Stimulated activated CD8-positive, alpha-beta memory T cell treated with anti-CD3 and anti-CD28 coated beads, Interleukin-12 subunit alpha, Interleukin-12 subunit beta, amount 100 ng/mL, for 24 hours (primary cell): ENCODE measurements at regions not wholly inside any gene's neighbourhood (a gene's known extent, or its start where the extent isn't known, plus 50 kb on each side); places are given as distances from the start of the nearest gene placed in this dataset.

Source experiments
- DNase-seq: peaks from one replicate; pipeline ENCODE4 v3.0.0-alpha.2; 2020; ENCODE audit errors: extremely low read depth

DNA sequence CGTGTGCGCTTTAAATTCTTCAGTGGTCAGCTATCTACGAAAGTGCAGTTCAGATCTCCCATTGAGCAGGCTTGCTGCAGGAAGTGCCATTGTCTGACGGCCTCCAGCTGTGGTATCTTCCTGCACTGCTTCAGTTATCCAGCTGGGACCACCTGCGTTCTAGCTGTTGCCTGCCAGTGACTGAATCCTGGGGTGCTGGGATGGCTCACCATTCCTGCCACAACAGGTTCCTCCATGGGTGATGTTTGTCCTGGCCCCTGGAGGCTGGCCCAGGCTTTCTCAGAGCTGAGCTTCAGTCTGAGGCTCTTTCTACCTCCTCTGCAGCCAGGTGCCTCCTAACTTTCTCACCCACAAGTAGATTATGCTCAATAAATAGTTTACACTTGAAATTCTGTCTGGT lies 498.5 kb upstream of the HS6ST1 start:
- DNase-seq, result no peak

DNA sequence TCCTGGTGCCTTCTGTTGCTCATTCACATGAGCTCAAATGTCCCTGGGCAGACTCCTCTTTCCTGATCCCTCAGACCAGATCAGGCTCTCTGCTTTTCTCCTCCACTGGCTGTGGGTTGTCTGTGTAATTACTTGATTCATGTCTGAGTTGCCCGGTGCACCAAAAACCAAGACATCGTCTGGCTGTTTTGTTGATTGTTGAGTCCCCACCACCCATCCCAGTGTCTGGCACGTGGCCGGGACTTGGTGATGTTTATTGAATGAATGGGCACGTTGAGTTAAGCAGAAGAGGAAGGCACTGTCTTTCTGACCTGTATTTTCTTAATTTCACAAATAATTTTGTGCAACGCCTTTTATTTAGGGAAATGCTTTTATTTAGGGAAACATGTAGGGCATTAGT lies 499.1 kb upstream of the HS6ST1 start:
- DNase-seq, result no peak

DNA sequence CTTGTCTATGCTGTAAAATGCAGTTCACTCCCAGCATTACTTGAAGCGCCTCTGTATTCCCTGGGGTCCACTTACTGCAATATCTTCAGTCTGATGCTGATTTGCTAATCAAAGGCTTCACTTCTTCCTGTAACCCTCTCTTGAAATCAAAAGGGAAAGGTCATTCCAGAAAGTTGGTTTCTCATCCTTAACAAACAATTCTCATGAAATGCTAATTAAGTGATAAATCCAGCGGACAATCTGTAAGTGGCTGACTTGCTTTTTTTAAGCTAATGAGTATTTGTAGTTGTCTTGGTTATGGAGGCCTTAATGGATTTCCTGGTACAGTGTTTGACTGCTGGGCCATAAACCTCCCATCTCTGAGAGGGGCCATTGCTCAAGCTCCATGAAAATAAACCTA lies 499.6 kb upstream of the HS6ST1 start:
- no peak for DNase-seq

DNA sequence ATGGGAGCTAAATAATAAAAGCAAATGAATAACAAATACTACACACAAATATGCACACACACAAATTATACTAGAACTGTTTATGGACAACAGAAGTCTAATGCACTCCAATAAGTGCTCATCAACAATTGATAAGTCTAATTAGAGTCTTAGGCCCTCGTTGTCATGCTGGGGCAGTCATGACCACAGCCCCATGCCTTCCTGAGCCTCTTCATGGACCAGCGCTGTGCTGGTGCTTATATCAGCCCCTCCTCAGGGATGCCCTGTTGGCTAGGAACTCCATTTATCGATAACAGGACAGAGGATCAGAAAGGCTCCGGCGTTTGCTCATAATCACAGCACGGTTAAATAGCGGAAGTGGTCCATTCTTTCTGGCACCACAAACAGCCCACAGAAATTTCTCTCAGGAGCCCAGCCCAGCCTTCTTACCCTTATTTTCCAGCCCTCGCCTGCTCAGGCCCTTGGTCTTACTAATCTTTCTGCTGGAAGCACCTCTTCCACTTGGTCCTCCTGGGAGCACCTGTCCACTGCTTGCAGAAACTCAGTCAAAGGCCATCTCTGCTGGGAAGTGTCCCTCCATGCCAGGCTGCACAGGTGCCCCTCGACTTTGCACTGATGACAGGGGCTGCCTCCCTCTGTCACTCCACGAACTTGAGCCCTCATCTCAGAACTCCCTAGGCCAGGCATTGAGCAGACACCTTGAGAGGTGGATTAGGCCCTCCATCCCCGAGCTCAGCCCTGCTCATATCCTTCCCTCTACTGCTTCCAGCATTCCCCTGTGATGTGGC lies 500.2 kb upstream of the HS6ST1 start:
- DNase-seq, result no peak

DNA sequence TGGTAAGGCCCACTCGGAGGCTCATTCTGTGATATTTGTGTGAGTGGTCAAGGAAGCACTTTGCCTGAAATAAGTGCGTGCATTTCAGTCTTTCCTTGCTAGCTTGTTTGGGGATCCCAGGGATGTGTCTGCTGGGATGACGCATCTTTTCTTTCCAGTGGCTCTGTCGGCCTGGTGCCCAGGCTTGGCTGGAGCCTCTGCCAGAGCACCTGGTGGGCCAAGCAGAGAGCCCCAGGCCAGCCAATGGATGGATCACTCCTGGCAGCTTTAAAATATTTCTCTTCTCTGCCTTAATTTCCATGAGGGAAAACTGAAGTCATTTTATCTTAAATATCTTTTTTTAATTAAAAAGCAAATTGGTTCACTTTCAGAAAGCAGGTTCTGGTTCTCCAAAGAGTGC lies 501.8 kb upstream of the HS6ST1 start:
- no peak for DNase-seq

DNA sequence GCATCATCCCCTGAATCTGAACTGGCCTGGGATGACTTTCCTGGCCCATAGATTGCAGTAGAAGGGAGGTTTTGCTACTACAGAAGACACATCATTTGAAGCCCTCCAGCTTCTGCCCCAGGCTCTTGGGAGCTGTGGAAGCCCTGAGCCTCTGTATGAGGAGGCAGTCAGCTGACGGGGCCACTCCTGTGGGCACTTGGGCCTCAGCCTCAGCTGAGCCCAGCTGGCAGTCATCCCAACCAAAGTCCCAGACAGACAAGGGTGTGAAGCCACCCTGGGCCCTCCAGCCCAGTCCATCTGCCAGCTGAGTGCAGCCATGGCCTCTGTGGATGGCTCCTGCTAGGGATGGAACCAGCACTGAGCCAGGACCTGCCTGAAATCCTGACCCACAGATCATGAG lies 502.3 kb upstream of the HS6ST1 start:
- DNase-seq, result no peak

DNA sequence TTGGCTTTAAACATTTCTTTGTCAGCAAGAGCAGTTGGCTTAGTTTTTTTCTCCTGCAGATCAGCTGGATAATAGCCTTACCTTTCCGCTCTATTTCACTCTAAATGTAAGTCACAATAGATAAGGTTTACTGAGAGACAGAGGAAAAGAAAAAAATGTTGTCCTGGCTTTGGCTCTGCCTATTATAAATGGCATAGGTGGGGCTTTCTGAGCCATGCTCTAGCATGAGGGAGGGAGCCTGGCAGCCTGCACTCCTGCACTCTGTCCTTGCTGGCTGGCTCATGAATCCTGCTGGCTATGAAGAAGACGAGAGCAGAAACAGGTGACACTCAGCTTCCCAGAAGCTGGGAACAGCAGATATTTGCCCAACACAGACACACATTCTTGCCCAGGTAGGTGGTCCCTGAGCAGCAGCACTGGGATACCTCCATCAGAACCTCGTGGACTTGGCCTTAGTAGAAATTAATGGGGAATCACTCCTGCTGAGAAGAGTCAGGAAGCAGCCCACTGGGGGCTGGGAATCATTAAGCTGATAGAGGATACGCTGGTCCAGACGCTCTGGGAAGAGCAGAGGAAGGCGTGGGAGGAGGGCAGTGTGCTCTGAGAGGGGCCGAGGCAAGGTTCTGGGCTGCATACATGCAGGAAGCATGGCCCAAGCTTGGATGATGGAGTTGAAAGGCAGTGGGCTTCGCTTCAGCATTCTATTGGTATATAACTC lies 514.4 kb upstream of the HS6ST1 start:
- no peak for DNase-seq

DNA sequence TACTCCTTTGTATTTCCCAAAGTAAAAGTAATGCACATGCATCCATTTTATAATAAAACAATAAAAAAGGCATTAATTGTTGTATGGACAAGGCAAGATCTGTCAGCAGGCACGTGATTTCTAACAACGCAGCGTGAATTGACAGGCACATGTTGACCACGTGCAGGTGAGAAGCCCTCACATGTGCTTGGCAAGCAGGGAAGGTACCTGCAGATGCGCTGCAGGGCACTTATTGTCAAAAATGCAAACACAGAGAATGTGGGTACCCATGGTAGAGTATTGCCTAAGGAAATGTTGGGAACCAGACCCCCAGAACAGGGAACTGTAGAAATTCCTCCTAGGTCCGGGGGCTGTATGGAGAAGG lies 515.0 kb upstream of the HS6ST1 start:
- no peak for DNase-seq

DNA sequence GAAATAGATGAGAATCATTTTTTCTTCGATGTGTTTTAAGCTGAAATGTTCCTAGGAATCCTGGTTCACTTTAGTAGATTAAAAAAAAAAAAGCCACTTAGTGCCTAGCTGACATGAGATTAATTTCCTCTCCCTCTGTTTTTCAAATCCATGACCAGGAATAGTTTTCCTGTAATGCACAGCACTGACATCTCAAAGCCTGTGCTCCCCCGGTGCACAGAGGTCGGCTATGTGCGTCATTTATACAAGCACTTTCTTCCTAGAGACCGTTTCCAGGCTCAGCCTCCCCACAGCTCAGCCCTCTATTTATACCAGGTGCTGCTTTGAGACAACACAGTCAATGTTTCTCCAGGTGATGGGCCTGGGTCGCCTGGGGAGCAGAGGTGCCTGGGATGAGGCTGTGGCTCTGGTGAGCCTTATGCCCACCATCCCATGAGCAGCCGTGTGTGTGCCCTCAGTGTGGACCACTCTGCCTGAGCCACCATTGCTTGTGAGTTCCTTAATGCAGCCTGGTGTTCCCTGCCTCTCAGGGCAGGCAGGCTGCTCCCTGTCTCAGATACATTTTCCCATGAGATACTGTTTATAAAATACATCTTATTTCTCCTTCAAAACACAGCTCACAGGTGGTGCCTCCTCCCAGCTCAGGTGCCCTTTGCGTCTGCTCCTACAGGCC lies 515.7 kb upstream of the HS6ST1 start:
- no peak for DNase-seq

DNA sequence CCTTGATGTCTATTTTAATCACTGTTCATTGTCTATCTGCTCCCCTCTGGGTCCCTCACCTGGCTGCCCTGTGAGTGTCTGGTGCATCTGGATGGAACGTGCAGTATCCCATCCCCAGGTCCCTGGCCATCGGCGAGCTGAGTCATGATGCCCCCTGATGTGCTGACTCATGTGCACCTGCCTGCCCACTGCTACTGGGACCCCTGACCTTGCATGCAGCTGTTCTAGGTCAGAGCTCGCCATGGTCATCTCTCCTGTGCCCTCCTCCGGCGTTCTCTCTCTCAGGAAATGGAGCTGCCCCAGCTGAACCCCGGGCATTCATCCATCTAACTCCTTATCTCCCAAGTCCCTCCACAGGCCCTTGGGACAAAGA lies 516.2 kb upstream of the HS6ST1 start:
- no peak for DNase-seq

DNA sequence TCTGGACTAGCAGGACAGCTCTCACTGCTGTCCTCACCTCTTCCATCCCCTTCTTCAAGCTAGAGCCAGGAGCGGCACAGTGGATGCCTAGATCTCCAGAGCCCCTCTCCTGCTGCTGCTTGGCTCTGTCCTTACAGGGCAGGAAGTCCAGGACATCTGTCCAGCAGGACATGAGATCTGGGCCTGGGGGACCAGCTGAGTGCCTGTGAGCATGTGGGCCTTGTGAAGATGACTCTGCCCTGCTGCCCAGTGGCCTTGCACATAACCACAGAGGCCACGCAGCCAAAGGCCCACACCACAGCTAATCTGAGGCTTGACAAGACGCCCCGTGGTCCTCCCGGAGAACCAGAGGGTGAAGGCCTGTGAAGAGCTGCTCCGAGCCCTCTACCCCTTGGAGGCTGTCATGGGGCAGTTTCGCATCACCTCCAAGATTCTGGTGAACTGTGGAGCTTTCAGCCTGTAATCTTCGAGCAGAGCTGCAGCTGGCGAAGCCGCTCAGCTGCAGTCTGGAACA lies 516.7 kb upstream of the HS6ST1 start:
- DNase-seq, result no peak

DNA sequence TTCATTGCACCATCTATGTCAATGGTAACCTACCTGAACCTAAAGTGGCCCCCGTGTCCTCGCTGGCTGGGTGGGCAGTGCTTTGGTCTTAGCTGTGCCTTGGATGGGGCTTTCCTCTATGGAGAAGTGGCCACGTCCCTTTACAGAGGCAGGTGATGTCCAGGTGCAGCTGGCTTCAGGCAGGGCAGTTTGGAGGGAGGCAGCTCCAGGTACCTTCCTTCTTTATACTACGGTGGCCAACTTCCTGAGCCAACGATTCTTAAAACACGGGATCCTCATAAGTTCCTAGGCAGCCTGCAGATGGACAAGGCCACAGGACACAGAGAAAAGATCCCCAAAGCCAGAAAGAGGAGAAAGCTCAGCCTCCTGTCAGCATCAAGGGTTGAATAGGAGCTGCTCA lies 517.3 kb upstream of the HS6ST1 start:
- no peak for DNase-seq

DNA sequence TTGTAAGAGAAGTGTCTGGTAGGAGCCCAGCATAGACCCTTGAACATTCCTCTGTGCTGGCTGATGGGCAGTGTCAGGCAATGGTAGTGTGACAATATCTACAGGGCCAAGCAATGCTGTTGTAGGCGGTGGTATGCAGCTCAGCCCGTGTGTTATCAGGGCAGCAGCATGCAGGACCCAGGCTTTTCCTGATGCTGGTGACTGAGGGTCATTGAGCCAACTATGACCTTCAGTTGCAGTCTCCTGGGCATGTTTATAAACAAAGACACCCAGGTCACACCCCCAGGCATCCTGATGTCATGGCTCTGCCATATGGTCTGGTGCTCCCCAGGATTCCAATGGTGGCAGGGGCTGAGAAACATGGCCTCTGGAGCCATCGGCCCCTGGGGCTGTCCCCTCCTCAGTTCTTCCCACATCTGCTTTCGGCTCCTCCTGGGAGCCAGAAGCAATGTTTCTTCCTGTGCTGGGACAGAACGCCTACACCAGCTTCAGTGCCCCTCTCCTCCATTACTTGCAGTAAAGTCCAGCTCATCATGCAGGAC lies 518.0 kb upstream of the HS6ST1 start:
- DNase-seq, result no peak

DNA sequence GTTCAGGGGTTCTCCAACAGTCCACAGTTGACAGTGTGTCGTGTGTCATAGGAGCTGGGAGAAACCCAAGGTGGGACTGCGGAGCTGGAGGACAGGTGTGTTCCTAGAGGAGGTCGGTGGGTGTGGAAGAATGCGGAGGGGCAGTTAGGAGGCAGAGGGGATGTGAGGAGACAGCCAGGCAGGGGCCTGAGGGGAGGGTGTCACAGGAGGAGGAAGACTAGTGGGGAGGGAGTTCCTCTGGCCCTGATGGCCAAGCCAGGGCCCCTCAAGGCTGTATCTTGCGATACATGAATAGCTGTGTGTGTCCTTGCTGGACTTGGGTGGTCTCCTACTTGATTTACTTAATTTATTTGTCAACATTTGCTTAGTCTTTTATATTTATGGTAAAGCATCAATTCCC lies 519.6 kb upstream of the HS6ST1 start:
- DNase-seq, result no peak

DNA sequence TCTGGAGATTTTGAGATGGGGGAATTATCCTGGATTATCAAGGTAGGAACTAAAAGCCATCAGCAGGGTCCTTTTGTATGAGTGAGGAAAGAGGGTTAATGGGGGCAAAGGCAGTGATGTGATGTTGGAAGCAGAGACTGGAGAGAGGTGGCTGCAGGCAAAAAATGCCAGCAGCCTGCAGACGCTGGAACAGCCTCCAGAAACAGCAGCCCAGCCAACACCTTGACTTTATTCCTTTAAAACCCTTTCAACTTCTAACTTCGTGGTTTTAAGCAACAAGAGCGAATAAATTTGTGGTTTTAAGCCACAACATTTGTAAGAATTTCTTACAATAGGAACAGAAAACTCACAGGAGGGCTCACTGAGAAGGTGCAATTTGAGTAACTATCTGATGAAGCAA lies 523.1 kb upstream of the HS6ST1 start:
- DNase-seq, result no peak

DNA sequence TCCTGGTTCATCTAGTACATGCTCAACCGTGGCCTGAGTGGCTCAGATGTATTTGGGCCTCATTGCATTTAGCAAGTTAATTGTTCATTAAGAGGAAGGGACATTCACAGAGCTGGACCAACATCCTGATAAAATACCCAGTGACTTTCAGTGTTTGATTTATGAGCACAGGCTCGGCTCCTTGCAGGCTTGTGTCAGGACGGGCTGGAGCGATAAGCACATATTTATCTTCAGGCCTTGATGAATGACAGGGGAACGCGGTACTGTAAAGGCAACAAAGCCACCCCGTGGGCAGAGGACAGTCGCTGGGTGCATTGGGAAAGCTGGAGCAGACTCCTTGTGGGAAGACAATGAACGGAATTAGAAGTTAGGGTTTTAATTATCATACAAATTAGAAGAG lies 548.6 kb upstream of the HS6ST1 start:
- DNase-seq, result no peak

DNA sequence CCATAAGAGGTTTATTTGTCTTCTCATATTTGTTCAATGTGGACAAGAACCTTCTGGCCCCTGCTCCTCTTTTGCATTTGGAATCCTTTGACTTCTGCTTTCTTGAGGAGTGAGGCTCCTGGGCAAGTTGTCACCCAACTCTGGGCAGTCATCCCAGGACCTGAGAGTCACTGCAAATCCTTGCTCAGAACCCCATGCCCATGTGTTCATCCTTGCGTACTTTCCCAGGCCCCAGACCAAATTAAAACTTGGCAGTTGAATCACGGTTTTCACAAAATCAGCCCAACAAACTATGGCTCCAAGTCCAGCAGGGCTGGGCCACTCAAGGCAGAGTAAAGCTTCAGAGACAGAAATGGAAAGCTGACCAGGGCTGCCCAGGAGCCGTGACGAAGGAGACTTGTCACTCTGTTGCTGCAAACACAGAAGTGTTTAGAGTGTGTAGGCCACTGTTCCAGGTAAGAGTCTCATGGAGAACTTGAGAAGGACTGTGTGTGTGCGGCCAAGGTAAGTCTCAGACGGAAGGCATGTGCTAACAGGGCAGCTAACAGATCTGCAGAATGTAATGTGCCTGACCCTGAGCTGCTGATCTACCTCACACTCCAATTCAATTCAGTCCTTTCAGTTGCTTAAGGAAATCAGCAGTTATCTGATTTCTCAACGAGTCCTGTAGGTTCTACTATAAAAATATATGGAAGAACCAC lies 549.4 kb upstream of the HS6ST1 start:
- no peak for DNase-seq

DNA sequence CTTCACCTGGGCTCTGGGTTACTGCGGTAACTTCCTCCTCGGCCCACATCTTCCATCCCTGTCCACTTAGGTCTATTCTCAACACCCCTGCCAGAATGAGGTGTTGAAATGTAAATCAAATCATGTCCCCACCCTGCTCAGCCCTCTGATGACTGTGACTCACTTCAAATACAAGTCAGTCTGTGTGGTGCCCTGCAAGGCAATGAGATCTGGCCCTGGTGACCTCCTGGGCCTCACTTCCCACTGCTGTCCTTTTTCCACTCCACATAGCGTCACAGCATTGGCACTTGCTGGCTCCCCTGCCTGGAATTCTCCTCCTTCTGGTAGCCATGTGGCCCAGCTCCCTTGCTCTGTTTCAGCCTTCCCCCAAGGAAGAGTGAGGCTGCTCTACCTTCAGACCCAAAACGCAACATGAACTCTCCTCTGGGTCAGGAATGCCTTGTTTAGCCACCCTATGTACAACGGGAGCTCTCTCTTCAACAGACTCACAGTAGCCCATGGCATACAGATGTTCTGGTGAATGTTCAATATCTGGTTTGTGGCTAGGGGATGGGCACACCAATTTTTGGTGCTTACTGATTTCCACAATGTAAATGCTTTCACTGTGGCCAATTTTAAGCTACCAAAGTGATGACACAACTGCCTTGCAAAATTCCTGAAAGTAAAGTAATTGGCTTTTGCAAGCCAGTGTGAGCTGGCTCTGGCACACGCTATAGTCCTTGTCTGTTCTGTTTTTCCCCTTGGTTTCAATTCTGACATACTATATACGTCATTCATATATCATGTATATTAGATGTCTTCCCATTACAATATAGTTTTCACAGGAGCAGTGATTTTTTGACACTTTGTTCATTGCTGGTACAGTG lies 550.3 kb upstream of the HS6ST1 start:
- DNase-seq, result no peak

DNA sequence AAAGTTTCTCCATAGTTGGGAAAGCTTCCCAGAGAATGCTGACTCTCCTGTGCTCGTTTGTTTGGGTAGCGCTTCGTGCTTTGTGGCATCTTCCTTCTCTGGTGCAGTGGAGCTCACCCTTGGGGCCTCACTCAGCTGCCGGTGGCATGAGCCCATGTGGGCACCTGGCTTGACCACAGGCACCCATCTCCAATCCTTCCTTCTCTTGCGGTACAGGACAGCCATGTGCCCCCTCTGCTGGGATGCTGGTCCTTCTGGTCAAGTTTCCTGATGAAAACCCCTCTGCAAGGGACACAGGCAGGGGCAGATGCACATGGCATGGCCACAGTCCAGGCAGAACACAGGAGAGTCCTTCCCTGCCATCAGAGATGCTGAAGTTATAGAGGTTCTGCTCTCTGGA lies 555.9 kb upstream of the HS6ST1 start:
- DNase-seq, result no peak

DNA sequence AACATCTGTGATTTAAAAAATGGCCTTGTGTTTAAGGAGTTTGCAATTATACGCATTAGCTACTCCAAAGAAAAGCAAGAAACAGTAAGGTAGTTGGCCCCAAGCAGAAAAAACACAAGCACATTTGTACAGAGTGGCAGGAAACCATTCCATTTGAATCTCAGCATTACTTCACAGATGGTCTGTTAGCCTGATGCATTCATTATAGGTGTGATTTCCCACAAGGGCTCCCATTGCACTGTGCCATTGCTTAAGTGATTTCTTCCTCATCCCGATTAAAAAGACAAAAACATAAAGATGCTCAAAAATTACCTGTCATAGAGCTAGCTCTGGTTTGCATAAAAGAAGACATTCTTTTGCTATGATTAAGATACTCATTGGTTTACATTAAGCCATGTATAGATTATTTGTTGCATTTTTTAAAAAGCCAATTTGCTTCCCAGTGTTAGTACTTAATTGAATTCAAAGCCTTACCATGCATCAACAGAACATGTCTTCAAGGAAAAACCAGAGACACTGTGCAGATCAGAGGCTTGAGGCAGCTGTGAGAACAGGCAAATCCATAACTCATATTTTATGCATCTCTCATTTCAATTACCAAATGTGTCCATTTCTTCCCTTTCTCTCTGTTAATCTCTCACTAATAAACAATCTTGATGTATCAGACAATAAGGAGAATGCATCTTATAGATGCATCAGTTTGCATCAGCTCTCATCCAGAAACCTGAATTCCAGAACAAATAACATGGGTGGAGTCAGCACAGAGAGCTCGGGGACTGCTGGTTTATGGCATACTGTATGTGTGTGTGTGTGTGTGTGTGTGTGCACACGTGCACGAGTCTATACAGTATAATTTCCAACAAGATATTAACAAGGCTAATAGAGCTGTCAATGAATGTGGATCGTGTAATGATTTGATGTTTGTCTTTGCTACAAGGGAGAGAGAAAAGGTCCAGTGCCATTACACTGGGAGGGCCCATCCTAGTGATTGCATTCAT lies 558.6 kb upstream of the HS6ST1 start:
- DNase-seq, result no peak
